Muscle layer of colon (tissue), 2 donors: ENCODE measurements at regions not wholly inside any gene's neighbourhood (a gene's known extent, or its start where the extent isn't known, plus 50 kb on each side); places are given as distances from the start of the nearest gene placed in this dataset.

Experiments
- H3K27ac ChIP-seq: one replicate; pipeline ENCODE4 v1.7.0; 2013; ENCODE audit warnings: low read depth, mild to moderate bottlenecking, low read length, moderate library complexity
- H3K27me3 ChIP-seq, 2 donors: one replicate each; pipeline ENCODE4 v1.7.0; 2013; ENCODE audit warnings: low read length in 2 of 2, mild to moderate bottlenecking in 2 of 2; ENCODE audit not compliant: insufficient read depth in 2 of 2, control insufficient read depth in 1 of 2
- H3K36me3 ChIP-seq: one replicate; pipeline ENCODE4 v1.7.0; 2013; ENCODE audit warnings: mild to moderate bottlenecking, low read length; ENCODE audit not compliant: insufficient read depth
- H3K4me1 ChIP-seq: one replicate; pipeline ENCODE4 v1.7.0; 2013; ENCODE audit warnings: mild to moderate bottlenecking, low read length; ENCODE audit not compliant: insufficient read depth
- H3K4me3 ChIP-seq, 2 donors: one replicate each; pipeline ENCODE4 v1.7.0; 2013; ENCODE audit warnings: low read length in 2 of 2, low read depth in 1 of 2, mild to moderate bottlenecking in 1 of 2, moderate library complexity in 1 of 2
- H3K9ac ChIP-seq: one replicate; pipeline ENCODE4 v1.7.0; 2013; ENCODE audit warnings: low read length
- H3K9me3 ChIP-seq: one replicate; pipeline ENCODE4 v1.7.0; 2013; ENCODE audit warnings: mild to moderate bottlenecking, low read length
- donor health status: abdominal sarcoma.
- donor health status: Adenocarcinoma of cecum.

GRCh38 chr10:117662751-117663540 lies 120.4 kb downstream of the EMX2 start:
- no peak overlapping the region for H3K9ac ChIP-seq
- H3K4me3 ChIP-seq = no peak overlapping the region
- no peak overlapping the region for H3K27ac ChIP-seq
- H3K27me3 ChIP-seq = no peaks in the 10 kb centered on the region
- H3K9me3 ChIP-seq = no peaks in the 10 kb centered on the region
- no peaks in the 10 kb centered on the region for H3K36me3 ChIP-seq
- H3K4me1 ChIP-seq = no peaks in the 10 kb centered on the region

- Histone ChIP-seq H3K27me3 (no peaks in the 10 kb centered on the region), H3K9me3 (no peaks in the 10 kb centered on the region), H3K27ac (no peak overlapping the region), H3K9ac (no peak overlapping the region), H3K36me3 (no peaks in the 10 kb centered on the region), H3K4me3 (no peak overlapping the region), H3K4me1 (no peaks in the 10 kb centered on the region)
These were observed 121.2 kb downstream of the EMX2 start for GRCh38 chr10:117663750-117664149.

GRCh38 chr10:117664288-117664687 lies 121.7 kb downstream of the EMX2 start:
- no peak overlapping the region for H3K27ac ChIP-seq
- H3K9me3 ChIP-seq = no peaks in the 10 kb centered on the region
- H3K36me3 ChIP-seq = no peaks in the 10 kb centered on the region
- no peak overlapping the region for H3K9ac ChIP-seq
- no peaks in the 10 kb centered on the region for H3K4me1 ChIP-seq
- no peak overlapping the region for H3K4me3 ChIP-seq
- H3K27me3 ChIP-seq = no peaks in the 10 kb centered on the region

- no peaks in the 10 kb centered on the region for H3K4me1 ChIP-seq
- H3K27me3 ChIP-seq = no peaks in the 10 kb centered on the region
- H3K36me3 ChIP-seq = no peaks in the 10 kb centered on the region
- no peak overlapping the region for H3K27ac ChIP-seq
- H3K4me3 ChIP-seq = no peak overlapping the region
- no peak overlapping the region for H3K9ac ChIP-seq
- no peaks in the 10 kb centered on the region for H3K9me3 ChIP-seq
These were observed 123.6 kb downstream of the EMX2 start for GRCh38 chr10:117666166-117666565.

GRCh38 chr10:117666965-117667364 lies 124.4 kb downstream of the EMX2 start:
- Histone ChIP-seq H3K9me3 (no peaks in the 10 kb centered on the region), H3K27ac (no peak overlapping the region), H3K36me3 (no peaks in the 10 kb centered on the region), H3K27me3 (no peaks in the 10 kb centered on the region), H3K4me1 (no peaks in the 10 kb centered on the region), H3K4me3 (no peak overlapping the region), H3K9ac (no peak overlapping the region)

GRCh38 chr10:117667831-117668230 lies 125.3 kb downstream of the EMX2 start:
- H3K4me3 ChIP-seq = no peak overlapping the region
- no peaks in the 10 kb centered on the region for H3K27me3 ChIP-seq
- no peaks in the 10 kb centered on the region for H3K4me1 ChIP-seq
- no peak overlapping the region for H3K27ac ChIP-seq
- no peaks in the 10 kb centered on the region for H3K36me3 ChIP-seq
- no peak overlapping the region for H3K9ac ChIP-seq
- H3K9me3 ChIP-seq = no peaks in the 10 kb centered on the region

- Histone ChIP-seq H3K27ac (no peak overlapping the region), H3K36me3 (no peaks in the 10 kb centered on the region), H3K4me3 (no peak overlapping the region), H3K4me1 (no peaks in the 10 kb centered on the region), H3K9me3 (no peaks in the 10 kb centered on the region), H3K9ac (no peak overlapping the region), H3K27me3 (no peaks in the 10 kb centered on the region)
These were observed 125.9 kb downstream of the EMX2 start for GRCh38 chr10:117668327-117669008.

GRCh38 chr10:117669122-117669521 lies 126.6 kb downstream of the EMX2 start:
- no peak overlapping the region for H3K9ac ChIP-seq
- H3K36me3 ChIP-seq = no peaks in the 10 kb centered on the region
- H3K27ac ChIP-seq = no peak overlapping the region

GRCh38 chr10:117670116-117670904 lies 127.8 kb downstream of the EMX2 start:
- Histone ChIP-seq H3K9ac (no peak overlapping the region), H3K27me3 (no peaks in the 10 kb centered on the region), H3K4me1 (no peaks in the 10 kb centered on the region), H3K4me3 (no peak overlapping the region), H3K36me3 (no peaks in the 10 kb centered on the region), H3K27ac (no peak overlapping the region), H3K9me3 (no peaks in the 10 kb centered on the region)

More at GRCh38 chr10:117669122-117669521, 126.6 kb downstream of the EMX2 start:
- Histone ChIP-seq H3K4me1 (no peaks in the 10 kb centered on the region), H3K4me3 (no peak overlapping the region), H3K27me3 (no peaks in the 10 kb centered on the region), H3K9me3 (no peaks in the 10 kb centered on the region)

- Histone ChIP-seq H3K4me3 (no peak overlapping the region), H3K27ac (no peak overlapping the region)
These were observed 130.9 kb downstream of the EMX2 start for GRCh38 chr10:117673230-117674010.

GRCh38 chr10:117674201-117674600 lies 131.7 kb downstream of the EMX2 start:
- H3K9me3 ChIP-seq = no peaks in the 10 kb centered on the region
- H3K27me3 ChIP-seq = no peaks in the 10 kb centered on the region
- no peak overlapping the region for H3K27ac ChIP-seq
- no peak overlapping the region for H3K4me3 ChIP-seq
- H3K36me3 ChIP-seq = no peaks in the 10 kb centered on the region
- H3K9ac ChIP-seq = no peak overlapping the region
- no peaks in the 10 kb centered on the region for H3K4me1 ChIP-seq

More at GRCh38 chr10:117673230-117674010, 130.9 kb downstream of the EMX2 start:
- Histone ChIP-seq H3K36me3 (no peaks in the 10 kb centered on the region), H3K27me3 (no peaks in the 10 kb centered on the region), H3K4me1 (no peaks in the 10 kb centered on the region), H3K9me3 (no peaks in the 10 kb centered on the region), H3K9ac (no peak overlapping the region)
